Osteocyte (in vitro differentiated cells): ENCODE measurements at regions not wholly inside any gene's neighbourhood (a gene's known extent, or its start where the extent isn't known, plus 50 kb on each side); places are given as distances from the start of the nearest gene placed in this dataset.

Experiments used
- DNase-seq: peaks from one replicate; pipeline ENCODE4 v3.0.0; 2021; ENCODE audit warnings: mixed read lengths; ENCODE audit not compliant: unreplicated experiment; ENCODE audit errors: extremely low spot score
- H3K27ac Mint-ChIP-seq: one replicate; pipeline ENCODE4 v1.8.0; 2021; ENCODE audit warnings: mild to moderate bottlenecking, mixed read lengths; ENCODE audit not compliant: unreplicated experiment
- H3K27me3 Mint-ChIP-seq: one replicate; pipeline ENCODE4 v1.8.0; 2021; ENCODE audit warnings: mixed read lengths; ENCODE audit not compliant: unreplicated experiment
- H3K36me3 Mint-ChIP-seq: one replicate; pipeline ENCODE4 v1.8.0; 2021; ENCODE audit warnings: mixed read lengths; ENCODE audit not compliant: unreplicated experiment
- H3K4me1 Mint-ChIP-seq: one replicate; pipeline ENCODE4 v1.8.0; 2021; ENCODE audit warnings: mixed read lengths; ENCODE audit not compliant: unreplicated experiment
- H3K4me3 Mint-ChIP-seq: one replicate; pipeline ENCODE4 v1.8.0; 2021; ENCODE audit warnings: mild to moderate bottlenecking, moderate library complexity, mixed read lengths; ENCODE audit not compliant: unreplicated experiment
- H3K9me3 Mint-ChIP-seq: one replicate; pipeline ENCODE4 v1.8.0; 2021; ENCODE audit warnings: mixed read lengths; ENCODE audit not compliant: unreplicated experiment
- TF ChIP-seq, protein P1 (sequence below): fragments of 200-600 bp; sonication (generic); IDR thresholded peaks from 2 replicates; pipeline ENCODE4 v1.5.0; 2021; ENCODE audit warnings: antibody characterized with exemption, mild to moderate bottlenecking, moderate library complexity

DNA sequence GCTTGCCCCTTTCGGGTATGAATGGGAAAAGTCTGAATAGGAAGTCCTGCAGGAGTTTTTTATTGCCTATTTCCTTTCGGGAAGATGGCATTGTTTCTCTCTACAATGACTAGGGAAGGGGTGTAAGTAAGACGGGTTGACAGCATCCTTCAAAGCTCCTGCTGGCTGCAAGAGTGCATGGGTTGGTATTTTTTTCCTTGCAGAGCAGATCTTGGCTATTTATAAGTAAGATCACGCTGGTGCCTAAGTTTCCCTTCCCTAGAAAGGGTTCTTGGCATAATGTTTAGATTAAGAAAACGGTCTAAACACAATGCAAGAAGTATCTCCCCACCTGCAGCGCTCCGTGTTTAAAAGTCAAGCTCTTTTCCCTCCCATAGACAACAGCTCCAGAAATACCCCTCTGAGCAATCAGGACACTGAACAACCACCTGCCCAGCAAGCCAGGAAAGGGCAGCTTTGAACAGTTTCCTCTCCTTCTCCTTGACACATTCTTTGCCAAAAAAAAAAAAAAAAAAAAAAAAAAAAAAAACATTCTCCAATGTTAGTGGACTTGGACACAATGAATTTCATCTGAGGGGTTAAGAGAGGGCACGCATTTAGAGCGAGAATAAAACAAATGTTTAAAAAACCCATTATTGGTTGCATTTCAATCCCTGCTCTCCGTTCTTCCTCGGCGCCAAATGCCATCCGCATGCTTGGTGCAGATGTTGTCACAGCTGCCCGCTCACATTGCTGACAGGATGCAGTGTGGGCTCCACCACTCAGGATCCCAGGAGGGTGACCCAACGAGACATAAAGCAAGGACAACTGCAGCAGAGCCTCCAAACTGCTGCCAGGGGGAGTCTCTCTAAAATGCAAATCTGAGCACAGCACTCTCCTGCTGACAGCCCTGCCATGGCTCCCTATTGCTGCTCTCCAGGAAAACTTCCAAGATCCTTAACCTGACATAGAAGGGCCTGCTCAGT, 427.4 kb upstream of the MGMT start:
- DNase-seq = no peak
- no peaks in the 10 kb centered on the region for H3K4me1 Mint-ChIP-seq
- no peaks in the 10 kb centered on the region for H3K9me3 Mint-ChIP-seq
- TF ChIP-seq, protein P1, sequence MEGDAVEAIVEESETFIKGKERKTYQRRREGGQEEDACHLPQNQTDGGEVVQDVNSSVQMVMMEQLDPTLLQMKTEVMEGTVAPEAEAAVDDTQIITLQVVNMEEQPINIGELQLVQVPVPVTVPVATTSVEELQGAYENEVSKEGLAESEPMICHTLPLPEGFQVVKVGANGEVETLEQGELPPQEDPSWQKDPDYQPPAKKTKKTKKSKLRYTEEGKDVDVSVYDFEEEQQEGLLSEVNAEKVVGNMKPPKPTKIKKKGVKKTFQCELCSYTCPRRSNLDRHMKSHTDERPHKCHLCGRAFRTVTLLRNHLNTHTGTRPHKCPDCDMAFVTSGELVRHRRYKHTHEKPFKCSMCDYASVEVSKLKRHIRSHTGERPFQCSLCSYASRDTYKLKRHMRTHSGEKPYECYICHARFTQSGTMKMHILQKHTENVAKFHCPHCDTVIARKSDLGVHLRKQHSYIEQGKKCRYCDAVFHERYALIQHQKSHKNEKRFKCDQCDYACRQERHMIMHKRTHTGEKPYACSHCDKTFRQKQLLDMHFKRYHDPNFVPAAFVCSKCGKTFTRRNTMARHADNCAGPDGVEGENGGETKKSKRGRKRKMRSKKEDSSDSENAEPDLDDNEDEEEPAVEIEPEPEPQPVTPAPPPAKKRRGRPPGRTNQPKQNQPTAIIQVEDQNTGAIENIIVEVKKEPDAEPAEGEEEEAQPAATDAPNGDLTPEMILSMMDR = no peak
- H3K4me3 Mint-ChIP-seq = no peak overlapping the region
- H3K27ac Mint-ChIP-seq = no peak overlapping the region
- H3K27me3 Mint-ChIP-seq = no peaks in the 10 kb centered on the region
- no peaks in the 10 kb centered on the region for H3K36me3 Mint-ChIP-seq

DNA sequence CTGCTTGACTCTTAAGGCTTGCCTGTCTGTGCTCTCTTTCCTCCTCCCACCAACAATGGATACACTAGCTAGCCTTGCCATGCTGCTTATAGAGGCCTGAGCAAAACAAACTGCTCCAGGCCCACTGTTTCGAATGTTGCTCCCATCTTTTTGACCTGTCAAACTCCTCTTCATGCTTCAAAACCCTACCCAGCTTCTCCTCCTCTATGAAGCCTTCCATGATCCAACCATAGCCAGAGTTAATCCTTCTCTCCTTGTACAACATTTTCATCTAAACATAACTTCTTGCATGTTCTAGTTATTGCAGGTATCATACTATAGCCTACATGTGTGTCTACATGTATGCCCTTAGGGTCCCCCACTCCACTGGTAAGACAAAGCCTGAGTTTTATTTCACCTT, 426.7 kb upstream of the MGMT start:
- H3K4me1 Mint-ChIP-seq = no peaks in the 10 kb centered on the region
- no peaks in the 10 kb centered on the region for H3K27me3 Mint-ChIP-seq
- no peak for DNase-seq
- H3K4me3 Mint-ChIP-seq = no peak overlapping the region
- TF ChIP-seq, protein P1 = no peak
- no peaks in the 10 kb centered on the region for H3K9me3 Mint-ChIP-seq
- no peaks in the 10 kb centered on the region for H3K36me3 Mint-ChIP-seq
- H3K27ac Mint-ChIP-seq = no peak overlapping the region

DNA sequence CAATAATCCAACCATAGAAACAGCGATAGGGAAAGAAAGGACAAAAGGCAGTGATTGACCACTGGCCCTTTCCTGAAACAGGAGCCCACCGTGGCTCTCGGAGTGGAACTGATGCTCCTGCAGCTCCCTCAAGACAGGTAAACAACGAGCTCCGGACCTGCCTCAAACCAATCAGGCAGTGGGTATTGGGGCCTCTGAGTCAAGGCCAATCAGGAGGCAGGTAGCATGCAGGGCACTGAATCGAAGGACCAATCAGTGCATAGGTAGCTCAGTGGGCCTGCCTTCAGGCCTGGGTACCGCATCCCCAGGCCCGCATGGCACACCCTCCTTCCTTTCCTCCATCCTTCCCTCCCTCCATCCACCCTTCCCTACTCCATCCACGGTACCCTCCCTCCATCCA, 425.1 kb upstream of the MGMT start:
- TF ChIP-seq, protein P1 = no peak
- DNase-seq = no peak
- Mint-ChIP-seq H3K27ac (no peak overlapping the region), H3K4me3 (no peak overlapping the region), H3K4me1 (no peaks in the 10 kb centered on the region), H3K36me3 (no peaks in the 10 kb centered on the region), H3K9me3 (no peaks in the 10 kb centered on the region), H3K27me3 (no peaks in the 10 kb centered on the region)

DNA sequence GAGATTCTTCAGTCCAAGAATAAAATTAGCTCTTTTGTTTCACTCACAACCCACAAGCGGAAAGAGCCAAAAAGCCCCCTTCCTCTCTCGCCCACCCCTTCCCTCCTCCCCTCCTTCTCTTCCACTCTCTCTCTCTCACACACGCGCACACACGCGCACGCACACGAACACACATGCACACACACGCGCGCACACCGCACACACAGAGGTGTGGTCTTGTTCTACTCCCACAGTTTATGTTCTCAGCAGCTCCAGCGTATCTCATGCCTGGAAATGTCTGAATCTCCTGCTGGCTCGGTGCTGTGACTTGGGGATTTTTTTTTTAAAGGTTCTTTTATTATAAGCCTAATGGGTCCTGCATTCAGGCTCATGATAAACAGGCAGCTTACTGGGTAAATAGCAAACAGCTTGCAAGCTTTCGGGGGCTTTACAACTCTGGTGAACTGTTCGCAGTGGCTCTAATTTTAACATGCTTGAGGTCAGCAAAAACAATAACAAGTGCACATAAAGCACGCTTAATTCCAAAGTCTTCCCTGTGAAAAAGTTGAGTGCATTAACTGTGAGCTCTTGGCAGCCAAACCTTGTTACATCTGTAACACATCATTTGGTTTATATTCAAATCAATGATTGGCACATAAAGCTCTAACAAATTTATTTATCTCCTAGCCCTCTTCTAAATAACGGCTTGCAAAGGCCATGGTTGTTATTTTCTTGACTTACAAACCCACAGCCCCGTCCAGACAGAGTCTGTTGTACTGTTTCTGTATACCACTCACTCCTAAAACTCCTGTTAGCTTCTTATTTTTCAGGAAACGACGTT, 424.1 kb upstream of the MGMT start:
- Mint-ChIP-seq H3K4me1 (no peaks in the 10 kb centered on the region), H3K4me3 (no peak overlapping the region), H3K27ac (no peak overlapping the region), H3K36me3 (no peaks in the 10 kb centered on the region), H3K9me3 (no peaks in the 10 kb centered on the region), H3K27me3 (no peaks in the 10 kb centered on the region)
- TF ChIP-seq, protein P1 = no peak
- no peak for DNase-seq

DNA sequence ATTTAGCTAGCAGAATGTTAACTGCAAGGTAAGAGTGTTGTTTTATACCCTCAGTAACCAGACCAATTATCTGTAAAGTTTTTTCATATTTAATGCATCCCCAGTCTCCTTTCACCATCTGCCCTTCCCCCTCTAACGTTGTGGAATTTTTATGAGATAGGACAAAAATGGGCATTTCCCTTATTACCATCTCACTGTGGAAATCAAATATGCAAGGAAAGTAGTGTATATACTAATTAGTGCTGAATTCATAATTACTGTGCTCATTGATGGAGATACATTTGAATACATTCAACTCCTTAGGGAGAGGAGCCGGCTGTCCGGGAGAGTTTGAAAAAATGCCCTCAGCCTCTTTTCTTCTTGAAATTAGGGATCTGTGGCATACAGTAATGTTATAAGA, 423.4 kb upstream of the MGMT start:
- H3K4me1 Mint-ChIP-seq = no peaks in the 10 kb centered on the region
- no peak overlapping the region for H3K4me3 Mint-ChIP-seq
- no peaks in the 10 kb centered on the region for H3K36me3 Mint-ChIP-seq
- TF ChIP-seq, protein P1 = no peak
- no peak for DNase-seq
- no peaks in the 10 kb centered on the region for H3K9me3 Mint-ChIP-seq
- no peaks in the 10 kb centered on the region for H3K27me3 Mint-ChIP-seq
- H3K27ac Mint-ChIP-seq = no peak overlapping the region
